ENCODE measurements at regions not wholly inside any gene's neighbourhood (a gene's known extent, or its start where the extent isn't known, plus 50 kb on each side); places are given as distances from the start of the nearest gene placed in this dataset.

DNA sequence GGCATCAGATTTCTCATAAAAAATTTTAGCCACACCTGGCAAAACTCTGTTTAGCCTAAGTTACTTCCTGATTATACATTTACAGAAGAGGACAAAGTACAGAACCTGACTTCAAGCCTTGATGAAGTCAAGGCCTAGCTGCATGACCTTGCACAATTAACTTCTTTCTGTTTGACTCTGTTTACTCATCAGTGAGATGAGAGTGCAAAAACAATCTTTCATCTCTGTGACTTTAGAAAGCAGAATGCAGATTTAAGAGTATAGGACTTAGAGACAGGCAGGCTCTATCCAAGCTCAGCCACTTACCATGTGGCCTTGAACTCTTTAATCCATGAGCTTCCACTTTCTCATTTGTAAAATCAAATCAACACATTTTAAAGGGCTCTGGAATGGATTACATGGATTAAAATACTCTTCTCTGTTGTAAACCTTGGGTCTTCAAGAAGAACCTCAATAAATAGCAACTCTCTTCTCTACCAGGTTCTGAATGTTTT, 1178.9 kb downstream of the FLRT2 start:
- TF ChIP-seq, protein P1, sequence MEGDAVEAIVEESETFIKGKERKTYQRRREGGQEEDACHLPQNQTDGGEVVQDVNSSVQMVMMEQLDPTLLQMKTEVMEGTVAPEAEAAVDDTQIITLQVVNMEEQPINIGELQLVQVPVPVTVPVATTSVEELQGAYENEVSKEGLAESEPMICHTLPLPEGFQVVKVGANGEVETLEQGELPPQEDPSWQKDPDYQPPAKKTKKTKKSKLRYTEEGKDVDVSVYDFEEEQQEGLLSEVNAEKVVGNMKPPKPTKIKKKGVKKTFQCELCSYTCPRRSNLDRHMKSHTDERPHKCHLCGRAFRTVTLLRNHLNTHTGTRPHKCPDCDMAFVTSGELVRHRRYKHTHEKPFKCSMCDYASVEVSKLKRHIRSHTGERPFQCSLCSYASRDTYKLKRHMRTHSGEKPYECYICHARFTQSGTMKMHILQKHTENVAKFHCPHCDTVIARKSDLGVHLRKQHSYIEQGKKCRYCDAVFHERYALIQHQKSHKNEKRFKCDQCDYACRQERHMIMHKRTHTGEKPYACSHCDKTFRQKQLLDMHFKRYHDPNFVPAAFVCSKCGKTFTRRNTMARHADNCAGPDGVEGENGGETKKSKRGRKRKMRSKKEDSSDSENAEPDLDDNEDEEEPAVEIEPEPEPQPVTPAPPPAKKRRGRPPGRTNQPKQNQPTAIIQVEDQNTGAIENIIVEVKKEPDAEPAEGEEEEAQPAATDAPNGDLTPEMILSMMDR (IDR thresholded peaks at IDR 0.05) = no peak
- no peak for TF ChIP-seq POLR2A (IDR thresholded peaks at IDR 0.05)

Data from breast epithelium (tissue), 3 donors.